GM12878 (cell line): ENCODE measurements at regions not wholly inside any gene's neighbourhood (a gene's known extent, or its start where the extent isn't known, plus 50 kb on each side); places are given as distances from the start of the nearest gene placed in this dataset.

Experiments used
- ATAC-seq: fragments of 200-7000 bp; cut with Tn5 transposase; 3 replicates; pipeline ENCODE4 v1.9.1; 2020; ENCODE audit warnings: mild to moderate bottlenecking, moderate library complexity
- BruUV-seq: library from RNA; stranded (reverse); fragments of 400-500 nt; replicated peaks from 2 replicates; lab custom pipeline; 2021; lab: Mats Ljungman, UMichigan
- CTCF ChIA-PET: fragments of 300-600 bp; sonication (Branson Sonifier 250); formaldehyde crosslinking; extraction: SDS; loops from one replicate; lab custom pipeline; 2021; ENCODE audit warnings: inconsistent platforms; lab: Yijun Ruan, JAX
- POLR2A ChIA-PET: fragments of 350-600 bp; formaldehyde crosslinking; extraction: SDS; loops from one replicate; lab custom pipeline; 2021; ENCODE audit warnings: inconsistent platforms; lab: Charles Lee
- RAD21 ChIA-PET: fragments of 300-600 bp; sonication (Branson Sonifier 250); formaldehyde crosslinking; loops from one replicate; lab custom pipeline; 2023; ENCODE audit warnings: antibody characterized with exemption; ENCODE audit not compliant: unreplicated experiment; lab: Charles Lee
- SMC1A ChIA-PET: fragments of 300-600 bp; sonication (Branson Sonifier 250); formaldehyde crosslinking; loops from one replicate; lab custom pipeline; 2023; ENCODE audit not compliant: unreplicated experiment, uncharacterized antibody; lab: Charles Lee
- DNase-seq: peaks from one replicate; pipeline ENCODE4 v3.0.0-alpha.2; 2011; ENCODE audit warnings: low read depth, low spot score
- FAIRE-seq: peaks from 3 replicates; lab custom pipeline; 2011; peaks lifted over from hg19 to GRCh38; lab: Jason Lieb, UNC
- H2AFZ ChIP-seq: 2 replicates; pipeline ENCODE4 v1.6.0; 2011; ENCODE audit warnings: low read depth, low read length, control low read depth; ENCODE audit not compliant: control insufficient read depth
- H3K27ac ChIP-seq: 2 replicates; pipeline ENCODE4 v1.5.1; 2011; ENCODE audit warnings: control low read depth; ENCODE audit not compliant: control insufficient read depth, insufficient read depth
- H3K27me3 ChIP-seq, 2 experiments: replicated peaks in 1 of 2; 2 replicates each; pipeline versions ENCODE4 v1.6.0 to v1.6.1; 2011; ENCODE audit warnings: low read length in 1 of 2; ENCODE audit not compliant: control insufficient read depth in 2 of 2, insufficient read depth in 2 of 2
- H3K36me3 ChIP-seq, 2 experiments: 2 replicates each; pipeline ENCODE4 v1.5.1; 2011; ENCODE audit warnings: low read length in 1 of 2; ENCODE audit not compliant: control insufficient read depth in 2 of 2, insufficient read depth in 2 of 2
- H3K4me1 ChIP-seq: 2 replicates; pipeline ENCODE4 v1.6.1; 2011; ENCODE audit warnings: mild to moderate bottlenecking, low read length, moderate library complexity, mixed read lengths; ENCODE audit not compliant: control insufficient read depth, insufficient read depth
- H3K4me2 ChIP-seq: 2 replicates; pipeline ENCODE4 v1.6.0; 2011; ENCODE audit warnings: control low read depth; ENCODE audit not compliant: control insufficient read depth, insufficient read depth
- H3K4me3 ChIP-seq: fragments of 200-600 bp; sonication (generic); 2 replicates; pipeline ENCODE4 v1.5.1; 2016
- H3K79me2 ChIP-seq: 2 replicates; pipeline ENCODE4 v1.6.0; 2011; ENCODE audit warnings: low read length; ENCODE audit not compliant: control insufficient read depth, insufficient read depth
- H3K9ac ChIP-seq: 2 replicates; pipeline ENCODE4 v1.8.0; 2011; ENCODE audit warnings: low read length, control low read depth, mixed read lengths; ENCODE audit not compliant: control insufficient read depth, insufficient read depth
- H3K9me3 ChIP-seq: replicated peaks from 3 replicates; pipeline ENCODE4 v1.5.1; 2011; ENCODE audit warnings: mild to moderate bottlenecking, low read length; ENCODE audit not compliant: control insufficient read depth, insufficient read depth
- H4K20me1 ChIP-seq: 2 replicates; pipeline ENCODE4 v1.6.0; 2011; ENCODE audit not compliant: control insufficient read depth, insufficient read depth
- CEBPZ ChIP-seq: fragments of 150-350 bp; IDR thresholded peaks from 2 replicates; pipeline ENCODE4 v1.6.1; 2016; ENCODE audit warnings: low read depth, low read length
- CREB1 ChIP-seq: IDR thresholded peaks from 2 replicates; pipeline ENCODE4 v1.6.1; 2012; ENCODE audit warnings: low read depth, mild to moderate bottlenecking, inconsistent platforms
- SREBF2 ChIP-seq: IDR thresholded peaks from 2 replicates; pipeline ENCODE4 v1.6.1; 2012; ENCODE audit warnings: mild to moderate bottlenecking, low read length
- WGBS: methylation state at CpG from one replicate; pipeline ENCODE4 v1.1.6; 2016; ENCODE audit warnings: low lambda C conversion rate; ENCODE audit not compliant: insufficient replicate concordance, insufficient coverage; ENCODE audit errors: missing lambda C conversion rate; 5-methylcytosine and 5-hydroxymethylcytosine counted together
- in situ Hi-C: fragments of 300-500 bp; cut with MboI; formaldehyde crosslinking; loops from 9 replicates; pipeline ENCODE4 v1.14.3; 2018; ENCODE audit warnings: mixed read lengths
- intact Hi-C: fragments of 100-400 bp; cut with micrococcal nuclease; formaldehyde crosslinking; loops from one replicate; pipeline ENCODE4 v1.14.2; 2022; ENCODE audit not compliant: unreplicated experiment
- TF ChIP-seq, protein P1 (sequence below): fragments of 450-650 bp; IDR thresholded peaks from 2 replicates; pipeline ENCODE4 v1.6.1; 2017; ENCODE audit warnings: mild to moderate bottlenecking
- TF ChIP-seq, protein P2 (sequence below): fragments of 150-350 bp; IDR thresholded peaks from 2 replicates; pipeline ENCODE4 v1.6.1; 2014; ENCODE audit warnings: mild to moderate bottlenecking, low read depth, low read length

DNA sequence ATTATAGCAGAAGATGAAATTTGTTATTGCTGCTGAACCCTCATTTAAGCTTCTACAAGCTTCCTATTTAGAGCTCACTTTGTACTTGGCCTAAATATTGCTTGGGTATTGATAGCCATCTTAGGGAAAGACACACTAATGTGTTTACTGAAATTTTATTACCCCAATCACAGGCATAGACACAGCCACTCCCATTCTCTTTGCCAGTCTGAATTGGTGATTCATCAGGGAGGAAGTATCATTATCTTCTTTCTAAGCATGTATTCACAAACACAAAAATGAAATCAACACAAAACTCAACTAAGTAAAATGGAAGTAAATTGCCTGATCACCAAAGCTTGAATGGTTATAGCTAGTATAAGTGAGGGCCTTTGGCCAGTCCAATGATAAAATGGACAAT lies 666.3 kb downstream of the TSN start (continued):
- TF ChIP-seq, protein P1, sequence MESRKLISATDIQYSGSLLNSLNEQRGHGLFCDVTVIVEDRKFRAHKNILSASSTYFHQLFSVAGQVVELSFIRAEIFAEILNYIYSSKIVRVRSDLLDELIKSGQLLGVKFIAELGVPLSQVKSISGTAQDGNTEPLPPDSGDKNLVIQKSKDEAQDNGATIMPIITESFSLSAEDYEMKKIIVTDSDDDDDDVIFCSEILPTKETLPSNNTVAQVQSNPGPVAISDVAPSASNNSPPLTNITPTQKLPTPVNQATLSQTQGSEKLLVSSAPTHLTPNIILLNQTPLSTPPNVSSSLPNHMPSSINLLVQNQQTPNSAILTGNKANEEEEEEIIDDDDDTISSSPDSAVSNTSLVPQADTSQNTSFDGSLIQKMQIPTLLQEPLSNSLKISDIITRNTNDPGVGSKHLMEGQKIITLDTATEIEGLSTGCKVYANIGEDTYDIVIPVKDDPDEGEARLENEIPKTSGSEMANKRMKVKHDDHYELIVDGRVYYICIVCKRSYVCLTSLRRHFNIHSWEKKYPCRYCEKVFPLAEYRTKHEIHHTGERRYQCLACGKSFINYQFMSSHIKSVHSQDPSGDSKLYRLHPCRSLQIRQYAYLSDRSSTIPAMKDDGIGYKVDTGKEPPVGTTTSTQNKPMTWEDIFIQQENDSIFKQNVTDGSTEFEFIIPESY: no peak
- no peak for TF ChIP-seq CREB1

- FAIRE-seq (no peak), ATAC-seq (no peak), DNase-seq (no peak)
- no peak overlapping the region for H3K4me3 ChIP-seq
- H4K20me1 ChIP-seq: no peaks in the 10 kb centered on the region
- H3K4me2 ChIP-seq: no peak overlapping the region
- POLR2A ChIA-PET: no interaction called here
- no peak overlapping the region for H2AFZ ChIP-seq
- no peak overlapping the region for H3K9ac ChIP-seq
- no peaks in the 10 kb centered on the region for H3K9me3 ChIP-seq
- CTCF ChIA-PET: no interaction called here
- WGBS: 23% methylated on average over 7 of the region's 7 CpGs
- SMC1A ChIA-PET: interaction anchor here (0.9 to 1.0 kb wide), 2 partner anchors 9 to 13 kb away, joined by 3 read pairs; no protein-coding TSS in a partner anchor
- no peaks in the 10 kb centered on the region for H3K27me3 ChIP-seq
- no peak for TF ChIP-seq CEBPZ
- TF ChIP-seq, protein P2, sequence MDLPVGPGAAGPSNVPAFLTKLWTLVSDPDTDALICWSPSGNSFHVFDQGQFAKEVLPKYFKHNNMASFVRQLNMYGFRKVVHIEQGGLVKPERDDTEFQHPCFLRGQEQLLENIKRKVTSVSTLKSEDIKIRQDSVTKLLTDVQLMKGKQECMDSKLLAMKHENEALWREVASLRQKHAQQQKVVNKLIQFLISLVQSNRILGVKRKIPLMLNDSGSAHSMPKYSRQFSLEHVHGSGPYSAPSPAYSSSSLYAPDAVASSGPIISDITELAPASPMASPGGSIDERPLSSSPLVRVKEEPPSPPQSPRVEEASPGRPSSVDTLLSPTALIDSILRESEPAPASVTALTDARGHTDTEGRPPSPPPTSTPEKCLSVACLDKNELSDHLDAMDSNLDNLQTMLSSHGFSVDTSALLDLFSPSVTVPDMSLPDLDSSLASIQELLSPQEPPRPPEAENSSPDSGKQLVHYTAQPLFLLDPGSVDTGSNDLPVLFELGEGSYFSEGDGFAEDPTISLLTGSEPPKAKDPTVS: no peak
- TF ChIP-seq SREBF2: no peak
- TF ChIP-seq, all 136 proteins: peak for 0
- in situ Hi-C loops (no loop called here), intact Hi-C loops (no loop called here)
- H3K36me3 ChIP-seq: no peaks in the 10 kb centered on the region
- no peaks in the 10 kb centered on the region for H3K79me2 ChIP-seq
- RAD21 ChIA-PET: no interaction called here
- BruUV-seq: no TSS peak
- H3K4me1 ChIP-seq: no peaks in the 10 kb centered on the region
- no peak overlapping the region for H3K27ac ChIP-seq
Measured at GRCh38 chr2:122422384-122422991, 667.0 kb downstream of the TSN start.
